Activated CD4-positive, alpha-beta T cell treated with anti-CD3 and anti-CD28 coated beads, Interleukin-2, amount 50 U/mL, for 24 hours (primary cell): ENCODE measurements at regions not wholly inside any gene's neighbourhood (a gene's known extent, or its start where the extent isn't known, plus 50 kb on each side); places are given as distances from the start of the nearest gene placed in this dataset.

ENCODE experiments used
- DNase-seq, 2 donors: peaks; one replicate each; pipeline ENCODE4 v3.0.0-alpha.2; 2020; ENCODE audit warnings: low read depth in 1 of 2, low spot score in 1 of 2

- DNase-seq, result no peak
These were observed 52.6 kb upstream of the KATNAL1 start for GRCh38 chr13:30359991-30360390.

GRCh38 chr13:30360586-30360985 is 53.2 kb upstream of the KATNAL1 start:
- no peak for DNase-seq

DNA sequence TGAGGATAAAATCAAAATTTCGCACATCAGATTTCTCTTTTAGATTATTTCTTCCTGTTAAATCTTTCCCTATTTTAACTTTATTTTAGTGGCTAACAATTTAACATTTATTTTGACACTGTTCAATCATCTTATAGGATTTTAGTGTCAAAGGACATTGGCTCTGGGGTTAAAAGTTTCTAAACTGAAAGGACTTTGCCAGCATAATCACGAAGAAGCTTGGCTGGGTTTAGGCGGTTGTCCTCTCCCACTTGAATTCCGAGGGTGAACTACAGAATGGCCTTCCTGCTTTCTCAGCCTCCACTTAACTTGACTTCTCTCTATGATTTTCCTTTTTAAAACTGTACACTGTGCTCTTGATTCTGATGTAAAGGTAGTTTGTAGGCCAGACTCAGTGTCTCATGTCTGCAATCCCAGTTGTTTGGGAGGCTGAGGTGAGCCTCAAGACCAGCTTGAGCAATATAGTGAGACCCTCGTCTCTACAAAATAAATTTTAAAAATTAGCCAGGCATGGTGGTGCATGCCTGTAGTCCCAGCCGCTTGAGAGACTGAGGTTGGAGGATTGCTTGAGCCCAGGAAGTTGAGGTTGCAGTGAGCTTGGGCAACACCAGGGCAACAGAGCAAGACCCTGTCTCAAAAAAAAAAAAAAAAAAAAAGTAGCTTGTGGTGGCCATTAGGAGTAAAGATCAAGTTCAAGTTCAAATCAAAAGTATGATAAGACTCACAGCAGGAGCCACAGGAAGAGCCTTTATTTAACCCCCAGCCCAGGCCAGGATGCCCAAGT is 54.8 kb upstream of the KATNAL1 start:
- DNase-seq, result no peak

GRCh38 chr13:30362869-30363268 is 55.5 kb upstream of the KATNAL1 start:
- no peak for DNase-seq

DNA sequence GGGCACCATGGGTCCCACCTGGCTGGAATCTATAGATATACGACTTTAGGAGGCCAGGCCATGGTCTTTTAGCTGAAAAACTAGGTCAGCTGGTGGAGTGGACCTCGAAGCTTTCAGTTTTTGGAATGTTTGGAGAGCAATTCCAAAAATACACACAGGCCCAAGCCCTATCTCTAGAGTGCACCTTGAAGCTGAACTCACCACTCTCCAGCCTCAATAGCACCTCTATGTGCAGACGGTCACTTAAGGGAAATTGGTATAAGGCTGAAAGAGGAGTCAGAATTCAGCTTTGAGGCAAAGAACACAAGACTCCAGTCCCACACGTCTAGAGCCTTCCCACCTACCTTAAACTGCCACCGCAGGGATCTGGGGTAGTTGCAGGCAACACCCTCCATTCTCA is 56.4 kb upstream of the KATNAL1 start:
- DNase-seq, result no peak

DNA sequence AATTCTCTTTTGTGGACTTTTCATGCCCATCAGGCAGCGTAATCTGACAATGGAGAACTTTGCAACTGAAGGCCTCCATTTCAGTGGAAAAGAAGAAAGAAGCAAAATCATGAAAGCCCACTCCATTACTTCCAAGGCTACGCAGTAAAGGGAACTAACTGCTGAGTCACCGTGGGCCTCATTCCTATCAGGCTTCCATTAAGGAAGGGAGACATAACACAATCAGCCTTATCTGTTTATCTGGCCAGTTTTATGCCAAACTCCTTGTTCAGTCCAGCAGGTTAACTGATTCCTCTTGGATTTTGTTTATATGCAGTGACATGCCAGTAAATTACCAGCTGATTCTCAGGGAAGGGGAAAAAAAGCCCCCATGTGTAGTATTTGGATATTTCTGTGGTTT is 56.8 kb upstream of the KATNAL1 start:
- no peak for DNase-seq

DNA sequence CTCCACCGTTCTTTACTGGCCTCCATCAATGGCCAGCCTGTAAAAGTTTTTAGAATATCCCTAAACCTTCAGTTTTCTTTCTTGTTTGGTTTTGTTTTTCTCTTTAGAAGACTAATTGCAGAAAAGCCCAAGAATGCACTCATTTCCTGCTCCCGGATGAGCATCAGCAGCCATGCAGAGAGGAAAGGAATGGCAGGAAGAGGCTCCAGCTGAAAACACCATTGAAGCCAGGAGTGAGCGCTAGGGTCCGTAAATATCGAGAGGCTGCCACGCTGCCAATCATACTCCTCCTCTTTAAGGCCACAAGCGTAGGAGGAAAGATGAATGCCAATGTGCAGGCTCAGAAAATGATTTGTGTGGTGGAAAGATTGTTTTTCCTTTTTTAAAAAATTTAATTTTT is 57.4 kb upstream of the UBE2L5 start:
- DNase-seq, result no peak

GRCh38 chr13:30366088-30366487 is 56.2 kb upstream of the UBE2L5 start:
- DNase-seq, result no peak

GRCh38 chr13:30367296-30367695 is 55.0 kb upstream of the UBE2L5 start:
- no peak for DNase-seq

- DNase-seq, result no peak
These were observed 52.1 kb upstream of the UBE2L5 start for GRCh38 chr13:30370146-30370545.

GRCh38 chr13:30370916-30371521 is 51.3 kb upstream of the UBE2L5 start:
- DNase-seq, result no peak

DNA sequence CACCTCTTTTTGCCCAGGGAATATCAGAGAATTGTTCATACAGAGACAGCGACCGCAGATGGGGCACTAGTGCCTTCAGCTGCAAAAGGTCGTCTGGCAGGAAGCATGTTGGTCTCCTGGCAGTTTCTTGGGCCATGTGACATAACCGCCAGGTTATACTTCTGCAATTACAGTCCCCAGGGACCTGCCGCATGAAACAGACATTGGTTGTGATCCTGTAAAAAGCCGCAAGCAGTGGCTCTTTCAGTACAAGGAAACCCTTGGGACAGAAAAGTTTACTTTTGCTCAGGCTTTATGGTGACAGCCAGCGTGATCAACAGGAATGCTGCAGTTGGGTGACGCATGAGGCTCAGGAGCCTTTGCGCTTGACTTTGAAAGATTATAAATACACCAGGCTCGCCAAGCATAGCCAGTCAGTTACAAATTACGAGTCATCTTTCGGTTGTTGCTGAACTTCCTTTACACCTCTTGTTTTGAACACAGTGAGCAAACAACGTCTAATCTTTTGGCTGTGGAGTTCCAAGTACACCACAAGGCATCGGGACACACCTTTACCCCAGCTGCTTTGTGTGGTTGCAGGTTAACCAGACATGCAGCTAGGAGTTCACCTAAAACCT is 50.5 kb upstream of the UBE2L5 start:
- DNase-seq, result peak in 1 of 2 donors; percentile 38
